ENCODE measurements at regions not wholly inside any gene's neighbourhood (a gene's known extent, or its start where the extent isn't known, plus 50 kb on each side); places are given as distances from the start of the nearest gene placed in this dataset.

DNA sequence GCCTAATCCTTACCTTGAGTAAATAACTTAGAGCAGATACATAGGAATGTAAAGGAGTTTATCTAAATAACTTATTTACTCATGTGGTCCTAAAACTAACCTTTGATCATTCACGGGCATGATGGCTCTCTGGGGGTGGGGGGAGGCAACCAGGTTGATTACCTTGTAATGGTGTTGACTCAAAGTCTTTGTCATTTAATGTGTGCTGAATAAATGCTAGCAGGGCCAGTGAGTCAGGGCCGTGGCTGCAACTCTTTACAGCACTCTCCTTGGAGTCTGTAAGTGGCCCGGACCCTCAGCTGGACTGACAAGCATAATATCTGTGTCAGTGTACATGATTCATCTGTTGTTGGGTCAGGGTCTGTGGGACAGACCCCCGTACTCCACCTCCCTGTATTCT is 203.0 kb downstream of the EPM2A start:
- Histone ChIP-seq H3K9ac (ENCODE audit: low read depth, low read length) (no peak overlapping the region), H3K4me3 (ENCODE audit: low read depth, low read length) (peak overlapping the region; percentile 36), H3K36me3 (ENCODE audit: control insufficient read depth, insufficient read depth, low read length) (no peaks in the 10 kb centered on the region), H3K27me3 (ENCODE audit: control insufficient read depth, insufficient read depth, low read length) (peaks cover 90% of the 10 kb centered on the region), H3K4me1 (ENCODE audit: control insufficient read depth, insufficient read depth, low read length) (peaks cover 28% of the 10 kb centered on the region), H3K9me3 (ENCODE audit: control insufficient read depth, insufficient read depth, low read length) (no peaks in the 10 kb centered on the region)

GRCh38 chr6:145534989-145535388 is 200.3 kb downstream of the EPM2A start:
- no peaks in the 10 kb centered on the region for H3K9me3 ChIP-seq (ENCODE audit: control insufficient read depth, insufficient read depth, low read length)
- peaks cover 63% of the 10 kb centered on the region for H3K27me3 ChIP-seq (ENCODE audit: control insufficient read depth, insufficient read depth, low read length)
- no peak overlapping the region for H3K4me3 ChIP-seq (ENCODE audit: low read depth, low read length)
- no peak overlapping the region for H3K9ac ChIP-seq (ENCODE audit: low read depth, low read length)
- H3K4me1 ChIP-seq (ENCODE audit: control insufficient read depth, insufficient read depth, low read length) = peaks cover 27% of the 10 kb centered on the region
- H3K36me3 ChIP-seq (ENCODE audit: control insufficient read depth, insufficient read depth, low read length) = no peaks in the 10 kb centered on the region

DNA sequence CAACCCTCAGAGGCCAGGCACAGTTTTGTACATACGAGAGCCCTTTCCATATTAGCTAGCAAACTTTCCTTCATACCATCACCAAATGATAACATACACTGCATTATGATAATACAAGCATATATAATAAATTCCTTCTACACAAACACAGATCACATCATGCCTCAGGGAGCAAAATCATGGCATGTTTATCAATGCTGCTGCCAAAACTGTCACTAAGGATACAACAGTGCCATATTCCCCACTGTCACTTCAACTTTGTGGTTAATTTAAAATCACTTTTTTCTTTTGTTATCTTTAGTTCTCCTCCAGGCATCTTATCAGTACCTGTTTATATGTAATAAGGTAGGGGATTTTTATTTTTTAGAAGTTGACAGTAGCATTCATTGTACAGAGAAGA is 196.3 kb downstream of the EPM2A start:
- Histone ChIP-seq H3K27me3 (ENCODE audit: control insufficient read depth, insufficient read depth, low read length) (peaks cover 27% of the 10 kb centered on the region), H3K4me1 (ENCODE audit: control insufficient read depth, insufficient read depth, low read length) (no peaks in the 10 kb centered on the region), H3K4me3 (ENCODE audit: low read depth, low read length) (no peak overlapping the region), H3K36me3 (ENCODE audit: control insufficient read depth, insufficient read depth, low read length) (no peaks in the 10 kb centered on the region), H3K9me3 (ENCODE audit: control insufficient read depth, insufficient read depth, low read length) (no peaks in the 10 kb centered on the region), H3K9ac (ENCODE audit: low read depth, low read length) (no peak overlapping the region)

DNA sequence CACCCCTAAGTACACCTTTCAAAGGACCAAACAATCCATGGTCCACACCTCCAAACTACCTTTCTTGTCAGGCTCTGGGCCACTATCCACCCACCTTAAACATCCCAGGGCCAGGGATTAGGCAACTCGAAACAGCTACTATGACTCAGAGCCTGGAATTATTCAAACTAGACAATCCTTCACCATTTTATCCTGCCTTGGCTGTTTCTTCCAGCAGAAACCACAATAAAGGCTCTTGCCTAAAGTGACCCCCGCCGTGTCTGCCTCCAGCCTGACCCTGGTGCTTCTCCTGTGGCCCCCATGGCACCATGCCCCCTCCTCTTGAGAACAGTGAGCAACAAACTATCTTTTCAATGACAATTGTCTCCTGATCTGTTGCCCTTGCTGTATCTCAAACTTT is 195.5 kb downstream of the EPM2A start:
- Histone ChIP-seq H3K4me1 (ENCODE audit: control insufficient read depth, insufficient read depth, low read length) (no peaks in the 10 kb centered on the region), H3K4me3 (ENCODE audit: low read depth, low read length) (no peak overlapping the region), H3K9ac (ENCODE audit: low read depth, low read length) (no peak overlapping the region), H3K36me3 (ENCODE audit: control insufficient read depth, insufficient read depth, low read length) (no peaks in the 10 kb centered on the region), H3K9me3 (ENCODE audit: control insufficient read depth, insufficient read depth, low read length) (no peaks in the 10 kb centered on the region), H3K27me3 (ENCODE audit: control insufficient read depth, insufficient read depth, low read length) (peaks cover 19% of the 10 kb centered on the region)

DNA sequence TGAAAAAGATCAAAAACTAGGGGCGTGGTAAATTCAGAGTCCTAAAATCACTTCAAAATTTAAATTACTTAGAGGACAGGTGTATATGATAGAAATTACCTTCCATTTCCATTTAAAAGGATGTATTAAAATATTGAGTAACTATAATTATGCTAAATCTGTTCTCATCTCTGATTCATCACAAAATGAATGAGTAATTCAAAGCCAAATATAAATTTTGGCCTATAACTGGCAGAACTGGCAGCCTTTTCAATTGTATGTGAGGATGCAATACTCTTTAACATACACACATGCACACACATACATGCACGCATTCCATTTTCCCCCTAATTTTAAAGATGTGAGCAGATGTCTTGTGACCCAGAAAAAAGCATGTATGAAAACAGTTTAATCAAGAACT is 194.6 kb downstream of the EPM2A start:
- H3K27me3 ChIP-seq (ENCODE audit: control insufficient read depth, insufficient read depth, low read length) = peaks cover 10% of the 10 kb centered on the region
- H3K36me3 ChIP-seq (ENCODE audit: control insufficient read depth, insufficient read depth, low read length) = no peaks in the 10 kb centered on the region
- no peaks in the 10 kb centered on the region for H3K4me1 ChIP-seq (ENCODE audit: control insufficient read depth, insufficient read depth, low read length)
- no peak overlapping the region for H3K9ac ChIP-seq (ENCODE audit: low read depth, low read length)
- H3K9me3 ChIP-seq (ENCODE audit: control insufficient read depth, insufficient read depth, low read length) = no peaks in the 10 kb centered on the region
- no peak overlapping the region for H3K4me3 ChIP-seq (ENCODE audit: low read depth, low read length)

- H3K9me3 ChIP-seq (ENCODE audit: control insufficient read depth, insufficient read depth, low read length) = no peaks in the 10 kb centered on the region
- no peak overlapping the region for H3K9ac ChIP-seq (ENCODE audit: low read depth, low read length)
- H3K4me3 ChIP-seq (ENCODE audit: low read depth, low read length) = no peak overlapping the region
- H3K36me3 ChIP-seq (ENCODE audit: control insufficient read depth, insufficient read depth, low read length) = no peaks in the 10 kb centered on the region
- H3K27me3 ChIP-seq (ENCODE audit: control insufficient read depth, insufficient read depth, low read length) = peaks cover 2% of the 10 kb centered on the region
- H3K4me1 ChIP-seq (ENCODE audit: control insufficient read depth, insufficient read depth, low read length) = no peaks in the 10 kb centered on the region
Observed at GRCh38 chr6:145544041-145544440, 191.3 kb downstream of the EPM2A start.

DNA sequence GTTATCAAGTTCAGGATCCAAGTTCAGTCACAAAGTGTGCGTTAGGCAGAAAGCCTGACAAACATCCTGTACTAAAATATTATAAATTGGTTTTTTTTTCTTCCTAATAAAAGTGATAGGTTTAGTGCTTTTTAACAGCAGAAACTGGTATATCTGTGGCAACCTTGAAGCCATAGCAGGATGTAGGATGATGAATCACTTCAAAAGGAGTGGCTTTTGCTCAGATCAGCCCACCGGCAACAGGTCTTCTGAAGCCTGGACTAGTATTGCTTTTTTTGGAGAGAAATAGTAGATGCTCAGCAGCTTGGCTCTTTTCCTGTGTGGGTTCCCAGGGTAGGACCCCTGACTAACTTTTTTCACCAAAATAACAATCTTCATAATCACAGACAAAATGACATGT is 190.8 kb downstream of the EPM2A start:
- H3K4me3 ChIP-seq (ENCODE audit: low read depth, low read length) = no peak overlapping the region
- H3K9me3 ChIP-seq (ENCODE audit: control insufficient read depth, insufficient read depth, low read length) = no peaks in the 10 kb centered on the region
- no peaks in the 10 kb centered on the region for H3K36me3 ChIP-seq (ENCODE audit: control insufficient read depth, insufficient read depth, low read length)
- H3K4me1 ChIP-seq (ENCODE audit: control insufficient read depth, insufficient read depth, low read length) = no peaks in the 10 kb centered on the region
- peaks cover 2% of the 10 kb centered on the region for H3K27me3 ChIP-seq (ENCODE audit: control insufficient read depth, insufficient read depth, low read length)
- no peak overlapping the region for H3K9ac ChIP-seq (ENCODE audit: low read depth, low read length)

- Histone ChIP-seq H3K27me3 (ENCODE audit: control insufficient read depth, insufficient read depth, low read length) (peaks cover 2% of the 10 kb centered on the region), H3K4me1 (ENCODE audit: control insufficient read depth, insufficient read depth, low read length) (no peaks in the 10 kb centered on the region), H3K9ac (ENCODE audit: low read depth, low read length) (no peak overlapping the region)
Observed at GRCh38 chr6:145546265-145546664, 189.1 kb downstream of the EPM2A start.

DNA sequence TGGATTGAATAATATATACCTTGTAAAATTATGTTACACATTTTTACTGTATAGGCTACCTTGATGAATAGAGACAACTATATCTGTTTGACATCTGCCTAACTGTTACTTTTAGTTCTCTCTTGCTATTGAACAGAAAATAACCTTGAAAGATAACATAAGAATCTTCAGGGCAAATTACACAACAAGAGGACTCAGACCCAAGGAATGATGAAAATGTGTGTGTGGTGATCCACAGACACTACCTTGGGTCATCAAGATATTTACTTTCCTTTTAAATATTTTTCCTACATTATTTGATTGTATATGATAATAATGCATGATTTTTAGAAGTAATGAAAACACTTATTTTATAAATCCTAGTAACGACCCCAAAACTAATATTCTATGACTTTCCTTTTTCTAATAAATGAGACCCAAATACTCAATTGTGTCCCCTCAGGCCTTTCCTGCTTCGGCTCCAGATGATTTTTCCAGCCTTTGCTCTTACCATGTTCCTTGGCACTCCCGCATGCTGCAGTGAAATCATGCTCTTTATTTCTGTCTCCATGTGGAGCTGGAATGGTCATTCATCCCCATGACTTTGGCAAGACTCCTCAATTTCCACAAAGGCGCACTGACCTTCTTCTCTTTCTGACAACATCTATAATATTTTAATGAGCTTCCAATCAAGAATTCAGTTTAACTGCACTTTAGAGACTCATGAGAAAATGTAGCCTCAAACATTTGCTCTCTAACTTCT is 187.6 kb downstream of the EPM2A start:
- H3K36me3 ChIP-seq (ENCODE audit: control insufficient read depth, insufficient read depth, low read length) = no peaks in the 10 kb centered on the region
- H3K4me3 ChIP-seq (ENCODE audit: low read depth, low read length) = no peak overlapping the region

More at GRCh38 chr6:145546265-145546664, 189.1 kb downstream of the EPM2A start:
- Histone ChIP-seq H3K4me3 (ENCODE audit: low read depth, low read length) (no peak overlapping the region), H3K9me3 (ENCODE audit: control insufficient read depth, insufficient read depth, low read length) (no peaks in the 10 kb centered on the region), H3K36me3 (ENCODE audit: control insufficient read depth, insufficient read depth, low read length) (no peaks in the 10 kb centered on the region)

DNA sequence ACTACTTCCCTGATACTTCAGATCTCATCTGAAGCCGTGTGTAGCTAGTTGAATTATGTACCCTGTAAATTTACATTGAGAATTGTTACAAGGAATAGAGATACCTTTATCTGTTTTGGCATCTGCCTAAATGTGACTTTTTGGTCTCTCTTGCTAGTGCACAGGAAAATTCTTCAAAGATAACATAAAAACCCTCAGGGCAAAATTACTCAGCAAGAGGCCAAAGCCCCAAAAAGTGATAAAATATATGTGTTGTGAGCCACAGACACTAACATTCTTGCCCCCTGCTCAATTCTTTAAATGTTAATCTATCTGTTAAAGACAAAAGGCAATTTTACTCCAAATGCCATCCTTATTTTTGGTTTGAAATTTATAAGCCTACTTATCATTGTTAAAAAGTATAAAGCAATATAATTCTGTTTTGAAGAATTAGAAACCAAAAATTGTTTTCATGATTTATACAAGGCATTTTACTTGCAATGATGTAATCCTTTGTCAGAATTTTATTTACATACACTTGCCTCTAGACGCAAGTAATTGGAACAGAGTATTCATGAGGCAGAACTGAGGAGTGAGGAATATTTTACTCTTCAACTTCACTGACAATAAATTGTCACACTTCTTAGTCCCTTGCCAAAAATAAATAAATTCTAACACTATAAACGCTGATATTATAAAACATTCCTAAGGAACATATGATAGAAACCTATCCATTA is 186.2 kb downstream of the EPM2A start:
- H3K4me1 ChIP-seq (ENCODE audit: control insufficient read depth, insufficient read depth, low read length) = no peaks in the 10 kb centered on the region
- no peaks in the 10 kb centered on the region for H3K36me3 ChIP-seq (ENCODE audit: control insufficient read depth, insufficient read depth, low read length)
- H3K4me3 ChIP-seq (ENCODE audit: low read depth, low read length) = no peak overlapping the region
- no peaks in the 10 kb centered on the region for H3K9me3 ChIP-seq (ENCODE audit: control insufficient read depth, insufficient read depth, low read length)
- H3K27me3 ChIP-seq (ENCODE audit: control insufficient read depth, insufficient read depth, low read length) = no peaks in the 10 kb centered on the region
- no peak overlapping the region for H3K9ac ChIP-seq (ENCODE audit: low read depth, low read length)

More for the DNA sequence above, 187.6 kb downstream of the EPM2A start:
- Histone ChIP-seq H3K9me3 (ENCODE audit: control insufficient read depth, insufficient read depth, low read length) (no peaks in the 10 kb centered on the region), H3K9ac (ENCODE audit: low read depth, low read length) (no peak overlapping the region), H3K27me3 (ENCODE audit: control insufficient read depth, insufficient read depth, low read length) (no peaks in the 10 kb centered on the region), H3K4me1 (ENCODE audit: control insufficient read depth, insufficient read depth, low read length) (no peaks in the 10 kb centered on the region)

DNA sequence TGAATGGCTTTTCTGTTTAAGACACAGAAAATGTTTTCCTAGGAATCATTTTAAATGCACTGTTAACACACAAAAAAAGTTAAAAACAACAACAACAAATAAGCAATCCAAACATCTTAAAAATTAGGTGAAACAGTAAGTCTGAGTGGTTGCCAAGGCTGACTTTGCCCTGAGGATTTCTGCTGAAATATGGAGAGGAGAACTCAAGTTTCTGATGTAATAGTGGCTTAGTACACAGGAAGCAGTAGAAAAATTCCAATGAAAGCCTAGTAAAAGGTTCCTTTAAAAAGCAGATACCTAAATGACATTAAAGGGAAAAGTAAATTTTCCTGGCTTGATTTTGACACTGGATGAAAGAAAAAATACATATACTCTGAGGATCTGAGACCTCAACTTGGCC is 184.2 kb downstream of the EPM2A start:
- no peaks in the 10 kb centered on the region for H3K4me1 ChIP-seq (ENCODE audit: control insufficient read depth, insufficient read depth, low read length)
- no peaks in the 10 kb centered on the region for H3K36me3 ChIP-seq (ENCODE audit: control insufficient read depth, insufficient read depth, low read length)
- H3K4me3 ChIP-seq (ENCODE audit: low read depth, low read length) = no peak overlapping the region
- H3K9me3 ChIP-seq (ENCODE audit: control insufficient read depth, insufficient read depth, low read length) = no peaks in the 10 kb centered on the region
- H3K9ac ChIP-seq (ENCODE audit: low read depth, low read length) = no peak overlapping the region
- H3K27me3 ChIP-seq (ENCODE audit: control insufficient read depth, insufficient read depth, low read length) = no peaks in the 10 kb centered on the region

DNA sequence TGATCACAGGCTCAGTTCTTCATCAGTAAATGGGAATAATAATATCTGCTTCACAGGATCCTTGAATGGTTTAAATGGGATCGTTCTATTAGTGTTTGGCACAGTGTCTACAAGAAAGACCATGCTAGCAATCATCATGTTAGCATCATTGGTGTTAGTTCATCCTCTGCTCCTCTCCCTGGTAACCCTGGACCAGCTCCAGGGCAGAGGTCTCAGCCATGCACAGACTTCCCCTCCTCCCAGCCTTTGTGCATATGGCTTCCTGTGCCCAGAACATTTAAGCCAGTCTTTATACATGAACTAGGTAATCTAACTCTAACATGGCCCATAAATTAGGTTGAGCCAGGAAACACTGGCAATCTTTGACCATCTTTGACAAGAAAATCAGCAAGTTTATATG is 180.2 kb downstream of the EPM2A start:
- Histone ChIP-seq H3K9me3 (ENCODE audit: control insufficient read depth, insufficient read depth, low read length) (no peaks in the 10 kb centered on the region), H3K27me3 (ENCODE audit: control insufficient read depth, insufficient read depth, low read length) (no peaks in the 10 kb centered on the region), H3K4me1 (ENCODE audit: control insufficient read depth, insufficient read depth, low read length) (no peaks in the 10 kb centered on the region), H3K4me3 (ENCODE audit: low read depth, low read length) (no peak overlapping the region), H3K9ac (ENCODE audit: low read depth, low read length) (no peak overlapping the region), H3K36me3 (ENCODE audit: control insufficient read depth, insufficient read depth, low read length) (no peaks in the 10 kb centered on the region)
